Stimulated activated CD4-positive, alpha-beta T cell treated with anti-CD3 and anti-CD28 coated beads, Interleukin-15, amount 100 ng/mL, for 48 hours (primary cell): ENCODE measurements at regions not wholly inside any gene's neighbourhood (a gene's known extent, or its start where the extent isn't known, plus 50 kb on each side); places are given as distances from the start of the nearest gene placed in this dataset.
"Not testable (repeated sequence)": the region's sequence is repeated elsewhere in the genome, so short reads cannot be mapped to it uniquely, and the experiment has no call there.

Experiments
- DNase-seq, 2 donors: peaks; one replicate each; pipeline ENCODE4 v3.0.0-alpha.2; 2020; ENCODE audit warnings: low read depth in 2 of 2

DNA sequence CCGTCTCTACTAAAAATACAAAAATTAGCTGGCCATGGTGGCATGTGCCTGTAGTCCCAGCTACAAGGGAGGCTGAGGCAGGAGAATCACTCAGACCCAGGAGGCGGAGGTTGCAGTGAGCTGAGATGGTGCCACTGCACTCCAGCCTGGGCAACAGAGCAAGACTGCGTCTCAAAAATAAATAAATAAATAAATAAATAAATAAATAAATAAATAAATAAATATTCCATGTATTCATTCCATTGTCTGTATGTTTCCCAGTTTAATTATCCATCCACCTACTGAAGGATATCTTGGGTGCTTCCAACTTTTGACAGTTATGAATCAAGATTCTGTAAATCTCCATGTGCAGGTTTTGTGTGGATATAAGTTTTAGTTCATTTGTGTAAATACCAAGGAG is 397.4 kb upstream of the SLC35B3 start:
- not testable (repeated sequence) for DNase-seq

DNA sequence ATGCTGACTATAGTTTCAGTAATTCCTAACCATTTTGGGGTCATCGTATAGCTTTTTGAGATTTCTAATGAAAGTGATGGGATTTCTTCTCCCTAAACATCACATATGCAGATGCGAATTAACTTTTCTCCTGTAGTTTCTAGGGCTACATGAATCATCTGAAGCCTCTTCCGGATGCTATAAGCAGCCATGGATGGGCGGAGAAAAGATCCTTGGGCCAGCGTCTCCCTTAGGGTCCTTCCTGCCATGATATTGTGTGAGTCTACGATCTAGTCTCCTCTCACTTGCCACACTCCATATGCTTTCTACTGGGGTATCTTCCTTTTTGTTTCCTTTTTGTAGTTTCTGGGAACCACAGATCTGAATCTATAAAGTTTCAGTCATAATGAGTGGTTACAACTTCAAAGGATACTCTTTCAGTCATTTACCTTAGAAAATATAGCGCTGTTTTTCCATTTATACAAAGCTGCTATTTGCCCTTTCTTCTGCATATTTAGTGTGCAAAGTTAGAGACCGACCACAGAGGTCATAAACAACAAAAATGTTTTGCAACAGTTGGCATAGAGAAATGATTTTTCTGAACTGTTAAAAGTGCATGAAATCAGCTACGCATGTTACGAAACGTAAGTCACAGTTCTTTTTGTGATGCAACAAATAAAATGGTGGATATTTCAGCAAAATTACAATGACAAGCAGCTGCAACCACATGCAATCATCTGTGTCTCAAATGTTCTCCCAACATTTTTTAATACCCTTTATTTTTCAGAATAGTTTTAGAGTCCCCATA is 396.2 kb upstream of the SLC35B3 start:
- DNase-seq, result no peak

GRCh38 chr6:8830794-8831193 is 395.4 kb upstream of the SLC35B3 start:
- DNase-seq, result no peak

DNA sequence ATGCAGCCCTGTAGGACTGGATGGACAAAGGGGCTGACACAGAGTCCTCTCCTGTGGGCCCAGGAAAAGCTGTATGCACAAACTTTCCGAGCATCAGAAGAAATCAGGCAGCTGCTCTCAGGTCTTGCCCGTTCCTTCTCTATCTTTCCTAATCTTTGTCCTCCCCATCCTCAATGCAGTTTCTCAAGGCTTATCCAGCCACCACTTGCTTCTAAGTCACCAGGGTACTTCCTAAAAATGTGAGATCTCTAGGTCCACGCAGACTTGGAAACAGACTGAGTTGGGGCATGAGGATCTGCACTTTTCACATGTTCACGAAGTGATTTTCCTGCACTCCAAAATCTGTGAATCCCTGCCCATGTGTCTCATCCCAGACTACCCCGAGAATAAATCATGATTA is 394.5 kb upstream of the SLC35B3 start:
- no peak for DNase-seq

DNA sequence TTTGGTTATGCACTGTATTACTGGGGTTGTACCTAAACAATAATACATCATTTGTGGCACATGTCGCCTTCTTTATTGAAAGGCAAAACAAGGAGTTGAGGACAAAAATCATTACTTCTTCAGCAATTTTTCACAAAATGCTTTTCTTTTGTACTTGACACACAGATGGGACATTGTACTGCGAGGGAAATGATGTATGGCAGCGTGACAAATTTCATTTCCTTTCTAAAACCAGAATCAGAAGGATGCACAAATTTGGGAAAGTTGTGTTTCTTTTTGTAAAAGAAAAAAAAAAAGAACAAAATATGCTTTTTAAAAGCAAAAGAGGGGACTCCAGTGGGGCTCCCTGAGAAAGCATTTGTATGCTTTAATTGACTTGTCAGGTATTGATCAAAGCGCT is 394.0 kb upstream of the SLC35B3 start:
- DNase-seq, result no peak

DNA sequence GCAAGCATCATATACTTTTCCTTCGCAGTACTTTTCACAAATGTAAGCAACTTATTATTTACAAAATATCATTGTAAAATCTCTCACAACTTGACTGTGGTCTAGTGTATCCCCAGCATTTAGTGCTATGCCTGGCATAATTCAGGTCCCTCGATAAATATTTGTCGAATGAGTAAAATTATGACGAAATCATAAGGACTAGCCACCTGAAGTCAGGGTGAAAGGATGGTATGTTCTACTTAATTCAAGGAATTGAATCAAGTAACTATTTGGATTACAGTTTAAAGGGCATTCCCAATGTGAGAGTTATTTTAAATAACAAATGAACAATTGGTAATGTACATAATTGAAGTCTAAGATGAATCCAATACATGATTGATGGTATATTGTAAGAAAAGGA is 393.0 kb upstream of the SLC35B3 start:
- no peak for DNase-seq

- no peak for DNase-seq
Measured at GRCh38 chr6:8825726-8826125, 390.4 kb upstream of the SLC35B3 start.

GRCh38 chr6:8821981-8822381 is 386.6 kb upstream of the SLC35B3 start:
- no peak for DNase-seq

DNA sequence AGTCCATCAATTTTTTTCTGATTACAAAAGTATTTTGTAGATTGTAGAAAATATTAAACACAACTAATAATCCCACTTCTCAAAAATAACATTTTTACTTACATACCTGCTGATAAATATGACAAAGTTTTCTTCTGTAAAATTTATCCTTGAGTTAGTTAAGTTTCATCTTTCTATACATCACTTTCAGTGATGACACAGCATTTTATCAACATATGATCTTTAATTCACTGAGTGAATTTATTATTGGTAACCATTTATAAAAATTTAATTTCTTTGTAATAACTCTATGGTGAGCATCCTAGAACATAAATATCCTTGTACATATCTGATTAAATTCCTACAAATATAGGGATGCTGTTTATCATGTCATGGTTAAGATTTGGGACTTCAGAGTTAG is 385.0 kb upstream of the SLC35B3 start:
- DNase-seq, result no peak

GRCh38 chr6:8819446-8819845 is 384.1 kb upstream of the SLC35B3 start:
- DNase-seq, result no peak

DNA sequence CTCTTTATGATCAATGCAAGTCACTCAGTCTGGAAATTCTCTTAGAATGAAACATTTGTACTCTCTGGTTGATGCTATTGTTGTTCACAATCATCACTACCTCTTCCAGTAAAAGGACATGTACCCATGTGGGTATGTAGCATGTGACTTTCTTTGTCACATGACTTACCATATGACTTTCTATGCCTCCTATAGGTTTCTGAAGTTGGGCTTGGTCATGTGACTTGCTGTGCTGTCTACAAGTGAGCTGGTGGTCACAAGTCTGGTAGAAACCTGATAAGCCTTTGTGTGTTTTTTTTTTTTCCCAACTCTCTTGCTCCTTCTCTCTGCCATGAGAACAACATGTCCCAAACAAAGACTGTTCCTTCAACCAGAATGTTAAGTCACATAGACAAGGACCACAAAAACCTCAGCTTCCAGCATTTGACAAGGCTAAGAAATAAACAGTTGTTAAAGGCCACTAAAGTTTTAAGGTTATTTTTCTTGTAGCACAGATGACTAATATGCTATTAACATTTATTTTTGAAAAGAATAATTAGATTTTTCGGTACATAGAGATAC is 379.2 kb upstream of the SLC35B3 start:
- no peak for DNase-seq

DNA sequence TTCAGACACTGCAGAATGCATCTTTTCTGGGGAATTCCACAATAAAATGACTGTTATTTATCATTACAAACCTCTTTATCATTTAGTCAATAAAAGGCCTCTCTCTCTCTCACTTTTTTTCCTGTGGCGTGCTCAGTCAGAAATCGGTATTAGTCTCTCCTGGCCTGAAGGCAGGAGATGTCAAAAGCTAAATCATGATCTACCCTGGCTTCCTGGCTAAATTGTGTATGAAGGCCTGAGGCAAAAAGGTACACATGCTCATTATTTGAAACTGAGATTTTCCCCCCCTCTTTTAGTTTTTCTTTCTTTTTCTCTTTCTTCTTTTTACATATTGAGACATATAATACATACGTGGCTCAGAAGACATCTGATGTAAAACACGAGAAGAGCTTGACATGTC is 375.0 kb upstream of the SLC35B3 start:
- no peak for DNase-seq

GRCh38 chr6:8809662-8810061 is 374.3 kb upstream of the SLC35B3 start:
- DNase-seq, result no peak

- no peak for DNase-seq
Measured at GRCh38 chr6:8803181-8803760, 367.9 kb upstream of the SLC35B3 start.

- not testable (repeated sequence) for DNase-seq
Measured at GRCh38 chr6:8802397-8802796, 367.1 kb upstream of the SLC35B3 start.

GRCh38 chr6:8794420-8794819 is 359.1 kb upstream of the SLC35B3 start:
- DNase-seq, result no peak

GRCh38 chr6:8789878-8790277 is 354.5 kb upstream of the SLC35B3 start:
- DNase-seq, result no peak

DNA sequence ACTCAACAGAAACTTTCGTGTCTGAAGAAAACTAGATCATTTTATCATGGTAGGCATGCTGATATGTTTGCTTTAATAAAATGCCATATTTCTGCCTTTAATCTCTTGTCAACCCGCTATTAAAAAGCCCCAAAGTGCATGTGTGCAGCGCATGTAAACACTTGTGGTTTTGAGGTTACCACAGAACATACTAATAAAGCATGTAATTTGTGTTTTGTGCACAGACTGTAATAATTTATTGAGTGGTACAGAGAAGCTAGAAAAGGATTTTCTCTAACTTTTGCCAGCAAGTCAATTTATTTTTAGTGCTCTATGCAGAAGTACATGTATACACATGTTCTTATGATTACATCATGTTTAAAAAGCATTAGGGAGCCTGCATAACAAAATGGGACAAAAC is 349.9 kb upstream of the SLC35B3 start:
- no peak for DNase-seq

GRCh38 chr6:8783191-8783590 is 347.8 kb upstream of the SLC35B3 start:
- DNase-seq, result no peak

DNA sequence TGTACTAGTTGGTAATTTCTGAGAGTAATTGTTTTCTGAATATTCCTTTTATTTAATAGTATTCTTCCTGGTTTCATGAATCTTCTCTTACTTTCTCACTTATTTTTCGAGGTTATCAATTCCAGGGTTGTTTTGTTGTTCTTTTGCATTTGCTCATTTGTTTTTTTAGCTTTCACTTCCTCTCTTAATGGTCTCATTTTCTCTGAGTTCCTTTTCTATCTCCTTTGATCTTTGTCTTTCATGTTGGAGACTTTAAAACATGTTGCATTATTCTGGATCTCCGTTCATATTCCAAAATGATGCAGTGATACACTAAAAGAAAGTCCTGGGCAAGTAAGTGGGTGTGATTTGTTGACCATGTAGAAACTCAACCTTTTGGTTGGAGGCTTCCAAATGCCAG is 345.3 kb upstream of the SLC35B3 start:
- no peak for DNase-seq

DNA sequence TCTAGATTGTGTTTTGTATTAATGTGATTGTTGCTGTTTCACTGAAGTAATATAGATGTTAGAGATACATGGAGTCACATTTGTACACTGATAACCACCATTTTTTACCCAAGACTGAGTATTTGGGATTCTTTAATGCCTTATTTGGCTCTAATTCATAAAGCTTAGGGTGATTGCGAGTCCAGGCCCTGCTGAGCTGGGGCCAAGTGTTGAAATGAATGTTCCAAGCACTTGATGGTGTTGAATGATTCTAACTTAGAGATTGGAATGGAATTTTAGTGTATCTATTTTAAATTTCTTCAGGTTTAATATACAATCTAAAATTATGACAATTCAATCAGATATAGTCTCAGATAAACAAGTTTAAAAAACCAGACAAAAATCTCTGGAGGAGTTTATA is 329.4 kb upstream of the SLC35B3 start:
- no peak for DNase-seq

- DNase-seq, result no peak
Measured at GRCh38 chr6:8760951-8761350, 325.6 kb upstream of the SLC35B3 start.

DNA sequence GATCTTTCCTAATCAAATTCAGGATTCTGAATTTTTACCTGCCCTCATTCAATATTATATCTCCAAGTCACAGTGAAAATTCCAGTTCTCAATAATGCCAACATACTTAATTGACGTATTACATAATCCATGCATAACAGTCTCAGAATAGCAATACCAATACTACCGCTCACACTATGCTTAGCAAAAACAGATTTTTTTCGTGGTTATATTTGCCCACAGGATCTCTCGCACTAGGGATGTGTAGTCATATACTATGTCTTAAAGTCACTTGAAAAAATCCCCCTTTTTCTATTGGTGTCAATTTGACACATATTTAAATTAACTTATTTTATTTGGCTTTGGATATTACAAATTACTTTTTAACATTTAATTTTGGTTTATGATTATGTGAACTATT is 323.1 kb upstream of the SLC35B3 start:
- no peak for DNase-seq
